HFF-Myc (cell line): ENCODE measurements at regions not wholly inside any gene's neighbourhood (a gene's known extent, or its start where the extent isn't known, plus 50 kb on each side); places are given as distances from the start of the nearest gene placed in this dataset.

ENCODE experiments used
- DNase-seq: peaks from one replicate; pipeline ENCODE4 v3.0.0-alpha.2; 2011; ENCODE audit warnings: low read depth; ENCODE audit errors: extremely low read depth
- H3K4me3 ChIP-seq: replicated peaks from 2 replicates; pipeline ENCODE4 v1.5.1; 2011; ENCODE audit warnings: low read depth, mild to moderate bottlenecking, control low read depth, low read length
- CTCF ChIP-seq: IDR thresholded peaks from 2 replicates; pipeline ENCODE4 v1.5.1; 2012; ENCODE audit warnings: mild to moderate bottlenecking, low read depth, low read length, control low read depth; ENCODE audit errors: missing control alignments

- no peak overlapping the region for H3K4me3 ChIP-seq
- DNase-seq: no peak
- no peak for TF ChIP-seq CTCF
These were observed 286.1 kb upstream of the ACTBL2 start for GRCh38 chr5:57768745-57769144.

- TF ChIP-seq CTCF: no peak
- DNase-seq: no peak
- no peak overlapping the region for H3K4me3 ChIP-seq
These were observed 282.0 kb upstream of the ACTBL2 start for GRCh38 chr5:57764479-57765089.

- no peak for DNase-seq
- TF ChIP-seq CTCF: no peak
- no peak overlapping the region for H3K4me3 ChIP-seq
These were observed 278.9 kb upstream of the ACTBL2 start for GRCh38 chr5:57761513-57761912.

GRCh38 chr5:57754616-57755015 is 272.0 kb upstream of the ACTBL2 start:
- H3K4me3 ChIP-seq: no peak overlapping the region
- no peak for DNase-seq
- TF ChIP-seq CTCF: no peak

- DNase-seq: no peak
- TF ChIP-seq CTCF: no peak
- H3K4me3 ChIP-seq: no peak overlapping the region
These were observed 270.8 kb upstream of the ACTBL2 start for GRCh38 chr5:57753446-57753845.

GRCh38 chr5:57751710-57752109 is 269.1 kb upstream of the ACTBL2 start:
- no peak for DNase-seq
- no peak overlapping the region for H3K4me3 ChIP-seq
- TF ChIP-seq CTCF: no peak

- no peak for DNase-seq
- TF ChIP-seq CTCF: no peak
- H3K4me3 ChIP-seq: no peak overlapping the region
These were observed 268.3 kb upstream of the ACTBL2 start for GRCh38 chr5:57750891-57751290.
